ENCODE measurements at regions not wholly inside any gene's neighbourhood (a gene's known extent, or its start where the extent isn't known, plus 50 kb on each side); places are given as distances from the start of the nearest gene placed in this dataset.

DNA sequence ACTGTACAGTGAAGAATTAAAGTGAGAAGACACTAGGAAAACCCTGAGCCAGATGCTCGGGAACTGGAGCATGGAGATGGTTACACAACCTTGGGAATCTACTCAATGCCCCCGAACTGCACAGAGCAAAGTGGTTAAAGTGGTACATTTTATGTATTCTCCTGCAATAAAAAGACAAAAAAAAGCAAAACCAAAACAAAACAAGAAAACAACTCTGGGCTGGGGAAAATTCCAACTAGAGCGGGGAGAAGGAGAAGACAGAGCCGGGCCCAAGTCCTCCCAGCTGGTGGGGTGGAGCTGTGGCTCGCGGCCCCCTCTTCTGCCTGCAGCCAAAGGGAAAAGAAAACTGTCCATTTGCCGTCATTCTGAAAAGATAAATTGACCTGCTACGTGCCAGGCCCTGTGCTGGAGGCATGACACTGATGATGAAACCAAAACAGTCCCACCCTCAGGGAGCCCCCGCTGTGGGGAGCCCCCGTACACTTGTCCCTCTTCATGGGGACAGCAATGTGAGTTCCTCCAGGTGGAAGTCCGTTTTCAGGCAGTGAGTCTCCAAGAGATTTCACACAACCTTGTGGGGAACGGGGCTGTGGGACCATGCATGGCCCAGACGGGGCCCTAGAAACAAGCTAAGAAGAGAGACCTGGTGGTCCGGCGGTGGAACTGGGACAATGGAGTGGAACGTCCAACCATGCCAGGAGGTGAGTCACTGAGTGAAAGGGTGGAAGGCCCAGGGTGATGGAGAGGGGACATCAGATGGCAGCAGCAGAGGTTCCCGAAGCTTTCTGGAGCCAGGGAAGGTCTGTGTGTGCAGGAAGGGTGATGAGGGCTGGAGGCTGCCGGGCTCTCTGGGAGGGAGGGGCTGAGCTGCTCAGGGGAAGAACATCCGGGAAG is 114.8 kb upstream of the COL5A1 start:
- TF ChIP-seq, protein P1, sequence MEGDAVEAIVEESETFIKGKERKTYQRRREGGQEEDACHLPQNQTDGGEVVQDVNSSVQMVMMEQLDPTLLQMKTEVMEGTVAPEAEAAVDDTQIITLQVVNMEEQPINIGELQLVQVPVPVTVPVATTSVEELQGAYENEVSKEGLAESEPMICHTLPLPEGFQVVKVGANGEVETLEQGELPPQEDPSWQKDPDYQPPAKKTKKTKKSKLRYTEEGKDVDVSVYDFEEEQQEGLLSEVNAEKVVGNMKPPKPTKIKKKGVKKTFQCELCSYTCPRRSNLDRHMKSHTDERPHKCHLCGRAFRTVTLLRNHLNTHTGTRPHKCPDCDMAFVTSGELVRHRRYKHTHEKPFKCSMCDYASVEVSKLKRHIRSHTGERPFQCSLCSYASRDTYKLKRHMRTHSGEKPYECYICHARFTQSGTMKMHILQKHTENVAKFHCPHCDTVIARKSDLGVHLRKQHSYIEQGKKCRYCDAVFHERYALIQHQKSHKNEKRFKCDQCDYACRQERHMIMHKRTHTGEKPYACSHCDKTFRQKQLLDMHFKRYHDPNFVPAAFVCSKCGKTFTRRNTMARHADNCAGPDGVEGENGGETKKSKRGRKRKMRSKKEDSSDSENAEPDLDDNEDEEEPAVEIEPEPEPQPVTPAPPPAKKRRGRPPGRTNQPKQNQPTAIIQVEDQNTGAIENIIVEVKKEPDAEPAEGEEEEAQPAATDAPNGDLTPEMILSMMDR (conservative IDR thresholded peaks at IDR 0.05 in 1 of 2, IDR thresholded peaks at IDR 0.05 in 1 of 2; ENCODE audit: low read depth in 1 of 2, low read length in 2 of 2): no peak
- TF ChIP-seq EZH2 (IDR thresholded peaks at IDR 0.05; ENCODE audit: low read length, missing control alignments): no peak
